ENCODE measurements at regions not wholly inside any gene's neighbourhood (a gene's known extent, or its start where the extent isn't known, plus 50 kb on each side); places are given as distances from the start of the nearest gene placed in this dataset.
"Not testable (repeated sequence)": the region's sequence is repeated elsewhere in the genome, so short reads cannot be mapped to it uniquely, and the experiment has no call there.

- DNase-seq (ENCODE audit: low spot score): no peak
These were observed 62.9 kb upstream of the TMPRSS2 start for GRCh38 chr21:41570791-41571355.

- DNase-seq (ENCODE audit: low spot score): no peak
These were observed 60.8 kb upstream of the TMPRSS2 start for GRCh38 chr21:41568606-41569385.

GRCh38 chr21:41567901-41568510 lies 60.0 kb upstream of the TMPRSS2 start:
- DNase-seq (ENCODE audit: low spot score): no peak

DNA sequence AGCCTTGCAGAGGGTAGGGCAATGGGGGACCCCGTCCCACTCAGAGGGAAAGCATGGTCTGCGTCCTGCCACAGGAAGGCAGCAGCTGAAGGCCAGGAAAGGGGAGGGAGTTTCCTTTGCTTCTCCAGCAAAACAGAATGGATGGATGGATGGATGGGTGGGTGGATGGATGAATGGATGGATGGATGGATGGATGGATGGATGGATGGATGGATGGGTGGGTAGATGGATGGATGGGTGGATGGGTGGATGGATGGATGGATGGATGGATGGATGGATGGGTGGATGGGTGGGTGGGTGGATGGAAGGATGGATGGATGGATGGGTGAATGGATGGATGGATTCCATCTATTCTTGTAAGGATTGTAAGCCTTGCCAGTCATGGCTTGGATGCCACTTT lies 59.3 kb upstream of the TMPRSS2 start:
- not testable (repeated sequence) for DNase-seq (ENCODE audit: low spot score)

GRCh38 chr21:41566500-41567014 lies 58.6 kb upstream of the TMPRSS2 start:
- no peak for DNase-seq (ENCODE audit: low spot score)

DNA sequence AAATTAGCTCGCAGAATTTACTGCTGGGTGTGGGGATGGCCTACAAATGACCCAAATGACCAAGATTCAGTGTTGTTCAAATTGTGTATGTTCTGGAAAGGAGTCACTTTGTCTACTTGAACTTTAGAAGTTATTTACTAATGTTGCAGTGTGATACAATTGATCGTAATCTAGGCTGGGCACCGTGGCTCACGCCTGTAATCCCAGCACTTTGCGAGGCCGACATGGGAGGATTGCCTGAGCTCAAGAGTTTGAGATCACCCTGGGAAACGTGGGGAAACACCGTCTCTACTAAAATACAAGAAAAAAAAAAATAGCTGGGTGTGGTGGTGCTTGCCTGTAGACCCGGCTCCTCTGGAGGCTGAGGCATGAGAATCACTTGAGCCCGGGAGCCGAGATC lies 57.6 kb upstream of the TMPRSS2 start:
- DNase-seq (ENCODE audit: low spot score): no peak

DNA sequence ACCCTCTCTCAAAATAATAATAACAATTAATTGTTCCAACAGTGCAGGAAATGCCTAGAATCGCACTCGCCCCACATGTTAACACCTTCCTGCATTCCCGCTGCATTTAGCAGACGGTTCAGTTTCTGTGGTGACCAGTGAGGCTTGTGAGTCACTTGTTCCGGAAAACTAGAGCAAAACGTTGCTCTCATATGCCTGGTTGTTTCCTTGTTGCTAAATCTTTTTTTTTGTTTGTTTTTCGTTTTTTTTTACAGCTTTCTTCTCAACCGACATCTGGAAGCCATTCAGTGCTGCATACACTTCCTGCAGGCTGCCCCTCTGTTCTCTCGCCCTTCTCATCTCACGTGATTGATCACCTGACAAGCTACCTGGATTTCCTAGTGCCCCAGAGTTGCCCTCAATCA lies 56.9 kb upstream of the TMPRSS2 start:
- no peak for DNase-seq (ENCODE audit: low spot score)

GRCh38 chr21:41562101-41563000 lies 54.4 kb upstream of the TMPRSS2 start:
- no peak for DNase-seq (ENCODE audit: low spot score)

GRCh38 chr21:41561701-41562100 lies 53.7 kb upstream of the TMPRSS2 start:
- DNase-seq (ENCODE audit: low spot score): no peak

DNA sequence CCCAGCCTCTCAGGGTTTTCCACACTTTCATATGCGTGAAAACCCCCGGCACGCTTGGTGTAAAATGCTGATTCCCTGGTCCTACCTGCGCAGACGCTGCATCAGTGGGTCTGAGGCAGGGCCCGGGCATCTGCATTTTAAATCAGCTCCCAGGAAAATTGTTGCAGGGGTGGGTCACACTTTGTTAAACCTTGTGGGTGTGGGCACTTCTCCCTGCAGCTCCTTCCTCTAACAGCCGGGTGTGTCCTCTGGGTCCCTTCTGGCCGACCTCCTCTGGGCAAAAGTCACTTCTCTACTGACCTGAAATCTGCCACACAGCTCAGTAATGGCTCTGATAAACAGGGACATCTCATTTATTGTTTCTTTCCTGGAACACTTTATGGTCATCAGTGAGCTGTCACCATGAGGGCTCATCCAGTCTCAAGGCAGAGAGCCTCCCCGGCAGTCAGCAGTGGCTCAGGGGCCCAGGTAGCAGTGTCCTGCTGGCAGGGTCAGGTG lies 52.8 kb upstream of the TMPRSS2 start:
- no peak for DNase-seq (ENCODE audit: low spot score)

- DNase-seq (ENCODE audit: low spot score): no peak
These were observed 52.0 kb upstream of the TMPRSS2 start for GRCh38 chr21:41559658-41560631.

DNA sequence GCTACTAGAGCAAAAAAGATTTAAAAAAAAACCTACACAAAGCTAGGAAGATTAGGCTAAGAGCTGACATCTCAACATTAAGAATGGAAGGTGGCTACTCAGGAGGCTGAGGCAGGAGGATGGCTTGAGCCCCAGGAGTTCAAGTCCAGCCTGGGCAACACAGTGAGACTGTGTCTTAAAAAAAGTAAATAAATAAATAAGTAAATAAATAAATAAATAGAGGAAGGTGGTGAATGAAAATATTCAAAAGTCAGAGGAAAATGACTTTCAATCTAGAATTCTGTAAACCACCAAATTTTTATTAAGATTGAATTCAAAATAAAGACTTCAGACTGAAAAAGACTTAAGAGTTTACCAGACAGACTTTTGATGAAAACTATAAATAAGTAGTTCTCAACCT lies 50.9 kb upstream of the TMPRSS2 start:
- DNase-seq (ENCODE audit: low spot score): no peak

- no peak for DNase-seq (ENCODE audit: low spot score)
These were observed 49.9 kb upstream of the TMPRSS2 start for GRCh38 chr21:41557884-41558283.

All from mesenteric fat pad (tissue), 1 donor.